T-helper 2 cell treated with Interferon-gamma antibody and Interleukin-4, amounts not matched to agents 100 ng/mL and 5 ng/mL, for 36 hours (primary cell): ENCODE measurements at regions not wholly inside any gene's neighbourhood (a gene's known extent, or its start where the extent isn't known, plus 50 kb on each side); places are given as distances from the start of the nearest gene placed in this dataset.

ENCODE experiments used
- intact Hi-C: fragments of 100-400 bp; cut with micrococcal nuclease; formaldehyde crosslinking; loops from one replicate; pipeline ENCODE4 v1.15.1; 2023

GRCh38 chr6:33967966-33968724 lies 164.3 kb upstream of the MLN start:
- intact Hi-C loops: no loop called here

- intact Hi-C loops: no loop called here
Measured at GRCh38 chr6:33967265-33967767, 163.5 kb upstream of the MLN start.

GRCh38 chr6:33966536-33966935 lies 162.7 kb upstream of the MLN start:
- intact Hi-C loops: no loop called here

- intact Hi-C loops: no loop called here
Measured at GRCh38 chr6:33965766-33966165, 162.0 kb upstream of the MLN start.

- intact Hi-C loops: no loop called here
Measured at GRCh38 chr6:33964387-33964786, 160.6 kb upstream of the MLN start.

- intact Hi-C loops: no loop called here
Measured at GRCh38 chr6:33963136-33963750, 159.4 kb upstream of the MLN start.

GRCh38 chr6:33962246-33963027 lies 158.6 kb upstream of the MLN start:
- intact Hi-C loops: no loop called here

- intact Hi-C loops: no loop called here
Measured at GRCh38 chr6:33961691-33962090, 157.9 kb upstream of the MLN start.

- intact Hi-C loops: no loop called here
Measured at GRCh38 chr6:33960345-33961313, 156.8 kb upstream of the MLN start.

- intact Hi-C loops: no loop called here
Measured at GRCh38 chr6:33959661-33960344, 156.0 kb upstream of the MLN start.

GRCh38 chr6:33959329-33959651 lies 155.5 kb upstream of the MLN start:
- intact Hi-C loops: no loop called here

GRCh38 chr6:33958526-33959328 lies 154.9 kb upstream of the MLN start:
- intact Hi-C loops: no loop called here

GRCh38 chr6:33957892-33958525 lies 154.2 kb upstream of the MLN start:
- intact Hi-C loops: no loop called here

- intact Hi-C loops: no loop called here
Measured at GRCh38 chr6:33957131-33957891, 153.5 kb upstream of the MLN start.

GRCh38 chr6:33956206-33956605 lies 152.4 kb upstream of the MLN start:
- intact Hi-C loops: no loop called here

GRCh38 chr6:33955566-33955965 lies 151.8 kb upstream of the MLN start:
- intact Hi-C loops: no loop called here

GRCh38 chr6:33954453-33954852 lies 150.7 kb upstream of the MLN start:
- intact Hi-C loops: no loop called here

GRCh38 chr6:33953171-33953570 lies 149.4 kb upstream of the MLN start:
- intact Hi-C loops: no loop called here
